Activated T-cell treated with anti-CD3 and anti-CD28 coated beads, Interleukin-2, amount 50 U/mL, for 4 hours (primary cell): ENCODE measurements at regions not wholly inside any gene's neighbourhood (a gene's known extent, or its start where the extent isn't known, plus 50 kb on each side); places are given as distances from the start of the nearest gene placed in this dataset.

Experiments
- ATAC-seq, 2 donors: fragments of 200-7000 bp; cut with Tn5 transposase; one replicate each; pipeline ENCODE4 v1.10.0; 2021
- DNase-seq: peaks from one replicate; pipeline ENCODE4 v3.0.0-alpha.2; 2020
- H3K27me3 Mint-ChIP-seq: one replicate; pipeline ENCODE4 v1.8.0; 2021; ENCODE audit warnings: low read depth, mixed read lengths
- H3K36me3 Mint-ChIP-seq: one replicate; pipeline ENCODE4 v1.8.0; 2022; ENCODE audit warnings: mixed read lengths; ENCODE audit not compliant: insufficient read depth
- H3K4me1 Mint-ChIP-seq: one replicate; pipeline ENCODE4 v1.8.0; 2021; ENCODE audit warnings: low read depth, mixed read lengths
- H3K4me3 Mint-ChIP-seq: one replicate; pipeline ENCODE4 v1.8.0; 2021; ENCODE audit warnings: mild to moderate bottlenecking, moderate library complexity, mixed read lengths
- H3K9me3 Mint-ChIP-seq: one replicate; pipeline ENCODE4 v1.8.0; 2021; ENCODE audit warnings: mixed read lengths

- ATAC-seq: no peak
- Mint-ChIP-seq H3K4me1 (no peaks in the 10 kb centered on the region), H3K9me3 (no peaks in the 10 kb centered on the region), H3K27me3 (no peaks in the 10 kb centered on the region), H3K36me3 (no peaks in the 10 kb centered on the region), H3K4me3 (no peak overlapping the region)
- no peak for DNase-seq
Measured at GRCh38 chr3:31016196-31016595, 121.7 kb upstream of the GADL1 start.

GRCh38 chr3:31022716-31023115, 128.3 kb upstream of the GADL1 start:
- no peaks in the 10 kb centered on the region for H3K4me1 Mint-ChIP-seq
- H3K36me3 Mint-ChIP-seq: no peaks in the 10 kb centered on the region
- no peaks in the 10 kb centered on the region for H3K9me3 Mint-ChIP-seq
- ATAC-seq (no peak), DNase-seq (no peak)
- H3K27me3 Mint-ChIP-seq: no peaks in the 10 kb centered on the region
- H3K4me3 Mint-ChIP-seq: no peak overlapping the region

GRCh38 chr3:31025541-31025940, 131.1 kb upstream of the GADL1 start:
- Mint-ChIP-seq H3K36me3 (no peaks in the 10 kb centered on the region), H3K4me3 (no peak overlapping the region), H3K27me3 (no peaks in the 10 kb centered on the region), H3K9me3 (no peaks in the 10 kb centered on the region), H3K4me1 (no peaks in the 10 kb centered on the region)
- no peak for ATAC-seq
- DNase-seq: no peak

GRCh38 chr3:31027191-31027761, 132.8 kb upstream of the GADL1 start:
- no peak for DNase-seq
- no peaks in the 10 kb centered on the region for H3K27me3 Mint-ChIP-seq
- H3K4me3 Mint-ChIP-seq: no peak overlapping the region
- no peaks in the 10 kb centered on the region for H3K36me3 Mint-ChIP-seq
- ATAC-seq: no peak
- no peaks in the 10 kb centered on the region for H3K9me3 Mint-ChIP-seq
- no peaks in the 10 kb centered on the region for H3K4me1 Mint-ChIP-seq

GRCh38 chr3:31027914-31028313, 133.5 kb upstream of the GADL1 start:
- H3K4me1 Mint-ChIP-seq: no peaks in the 10 kb centered on the region
- H3K27me3 Mint-ChIP-seq: no peaks in the 10 kb centered on the region
- ATAC-seq: no peak
- H3K4me3 Mint-ChIP-seq: no peak overlapping the region
- H3K9me3 Mint-ChIP-seq: no peaks in the 10 kb centered on the region
- DNase-seq: no peak
- H3K36me3 Mint-ChIP-seq: no peaks in the 10 kb centered on the region

- Mint-ChIP-seq H3K4me3 (no peak overlapping the region), H3K9me3 (no peaks in the 10 kb centered on the region), H3K27me3 (no peaks in the 10 kb centered on the region), H3K36me3 (no peaks in the 10 kb centered on the region), H3K4me1 (no peaks in the 10 kb centered on the region)
- DNase-seq (no peak), ATAC-seq (no peak)
Measured at GRCh38 chr3:31028766-31029165, 134.3 kb upstream of the GADL1 start.

GRCh38 chr3:31029706-31030105, 135.2 kb upstream of the GADL1 start:
- Mint-ChIP-seq H3K27me3 (no peaks in the 10 kb centered on the region), H3K36me3 (no peaks in the 10 kb centered on the region), H3K4me3 (no peak overlapping the region), H3K4me1 (no peaks in the 10 kb centered on the region), H3K9me3 (no peaks in the 10 kb centered on the region)
- no peak for DNase-seq
- no peak for ATAC-seq

GRCh38 chr3:31035681-31036080, 141.2 kb upstream of the GADL1 start:
- no peak overlapping the region for H3K4me3 Mint-ChIP-seq
- no peaks in the 10 kb centered on the region for H3K9me3 Mint-ChIP-seq
- DNase-seq (no peak), ATAC-seq (no peak)
- H3K27me3 Mint-ChIP-seq: no peaks in the 10 kb centered on the region
- H3K4me1 Mint-ChIP-seq: peaks cover 3% of the 10 kb centered on the region
- no peaks in the 10 kb centered on the region for H3K36me3 Mint-ChIP-seq

- no peaks in the 10 kb centered on the region for H3K36me3 Mint-ChIP-seq
- no peak overlapping the region for H3K4me3 Mint-ChIP-seq
- H3K4me1 Mint-ChIP-seq: peaks cover 3% of the 10 kb centered on the region
- peaks cover 6% of the 10 kb centered on the region for H3K9me3 Mint-ChIP-seq
- no peak for DNase-seq
- no peak for ATAC-seq
- H3K27me3 Mint-ChIP-seq: no peaks in the 10 kb centered on the region
Measured at GRCh38 chr3:31038086-31038739, 143.8 kb upstream of the GADL1 start.

- H3K36me3 Mint-ChIP-seq: no peaks in the 10 kb centered on the region
- H3K4me3 Mint-ChIP-seq: no peak overlapping the region
- H3K4me1 Mint-ChIP-seq: peaks cover 3% of the 10 kb centered on the region
- DNase-seq (no peak), ATAC-seq (no peak)
- H3K27me3 Mint-ChIP-seq: no peaks in the 10 kb centered on the region
- H3K9me3 Mint-ChIP-seq: peaks cover 14% of the 10 kb centered on the region
Measured at GRCh38 chr3:31039145-31039544, 144.7 kb upstream of the GADL1 start.

GRCh38 chr3:31041161-31041978, 146.9 kb upstream of the GADL1 start:
- no peak overlapping the region for H3K4me3 Mint-ChIP-seq
- no peak for DNase-seq
- H3K4me1 Mint-ChIP-seq: peaks cover 3% of the 10 kb centered on the region
- no peaks in the 10 kb centered on the region for H3K36me3 Mint-ChIP-seq
- ATAC-seq: no peak
- no peaks in the 10 kb centered on the region for H3K27me3 Mint-ChIP-seq
- peaks cover 14% of the 10 kb centered on the region for H3K9me3 Mint-ChIP-seq

- Mint-ChIP-seq H3K27me3 (no peaks in the 10 kb centered on the region), H3K4me3 (no peak overlapping the region), H3K4me1 (no peaks in the 10 kb centered on the region), H3K9me3 (peaks cover 14% of the 10 kb centered on the region), H3K36me3 (no peaks in the 10 kb centered on the region)
- no peak for ATAC-seq
- no peak for DNase-seq
Measured at GRCh38 chr3:31043184-31043819, 148.8 kb upstream of the GADL1 start.

GRCh38 chr3:31047673-31048072, 153.2 kb upstream of the GADL1 start:
- Mint-ChIP-seq H3K9me3 (peaks cover 14% of the 10 kb centered on the region), H3K4me1 (no peaks in the 10 kb centered on the region), H3K4me3 (no peak overlapping the region)

GRCh38 chr3:31048143-31048542, 153.7 kb upstream of the GADL1 start:
- DNase-seq: no peak
- peaks cover 13% of the 10 kb centered on the region for H3K9me3 Mint-ChIP-seq

More at GRCh38 chr3:31047673-31048072, 153.2 kb upstream of the GADL1 start:
- DNase-seq (no peak), ATAC-seq (no peak)
- Mint-ChIP-seq H3K36me3 (no peaks in the 10 kb centered on the region), H3K27me3 (no peaks in the 10 kb centered on the region)

More at GRCh38 chr3:31048143-31048542, 153.7 kb upstream of the GADL1 start:
- no peaks in the 10 kb centered on the region for H3K36me3 Mint-ChIP-seq
- ATAC-seq: no peak
- no peaks in the 10 kb centered on the region for H3K27me3 Mint-ChIP-seq
- H3K4me1 Mint-ChIP-seq: no peaks in the 10 kb centered on the region
- no peak overlapping the region for H3K4me3 Mint-ChIP-seq
